H9 (cell line): ENCODE measurements at regions not wholly inside any gene's neighbourhood (a gene's known extent, or its start where the extent isn't known, plus 50 kb on each side); places are given as distances from the start of the nearest gene placed in this dataset.
"Not testable (repeated sequence)": the region's sequence is repeated elsewhere in the genome, so short reads cannot be mapped to it uniquely, and the experiment has no call there.

Experiments used
- DNase-seq: peaks from one replicate; pipeline ENCODE4 v3.0.0-alpha.2; 2017
- H2AFZ ChIP-seq: one replicate; pipeline ENCODE4 v1.6.1; 2013; ENCODE audit warnings: mild to moderate bottlenecking, low read length, control low read depth, moderate library complexity
- H2AK5ac ChIP-seq: 2 replicates; pipeline ENCODE4 v1.6.1; 2013; ENCODE audit warnings: low read length, control low read depth, mixed read lengths; ENCODE audit not compliant: insufficient read length
- H2BK120ac ChIP-seq: one replicate; pipeline ENCODE4 v1.6.1; 2013; ENCODE audit warnings: low read depth, mild to moderate bottlenecking, low read length, control low read depth, inconsistent platforms; ENCODE audit not compliant: poor library complexity, severe bottlenecking
- H2BK12ac ChIP-seq: 2 replicates; pipeline ENCODE4 v1.6.1; 2013; ENCODE audit warnings: low read length, control low read depth, mixed read lengths, low read depth; ENCODE audit not compliant: insufficient read length
- H2BK15ac ChIP-seq: 2 replicates; pipeline ENCODE4 v1.6.1; 2013; ENCODE audit warnings: low read depth, low read length, control low read depth
- H2BK20ac ChIP-seq: one replicate; pipeline ENCODE4 v1.6.1; 2013; ENCODE audit warnings: low read depth, mild to moderate bottlenecking, low read length, control low read depth, inconsistent platforms; ENCODE audit not compliant: poor library complexity, severe bottlenecking
- H2BK5ac ChIP-seq: 2 replicates; pipeline ENCODE4 v1.6.1; 2013; ENCODE audit warnings: low read length, control low read depth, mixed read lengths; ENCODE audit not compliant: insufficient read length
- H3K14ac ChIP-seq: 2 replicates; pipeline ENCODE4 v1.6.1; 2013; ENCODE audit warnings: low read length, control low read depth; ENCODE audit not compliant: insufficient read depth
- H3K18ac ChIP-seq: 2 replicates; pipeline ENCODE4 v1.6.1; 2013; ENCODE audit warnings: low read depth, mild to moderate bottlenecking, mixed read lengths, low read length, control low read depth; ENCODE audit not compliant: insufficient read length
- H3K23ac ChIP-seq: 2 replicates; pipeline ENCODE4 v1.6.1; 2013; ENCODE audit warnings: low read length, control low read depth, mixed read lengths, low read depth; ENCODE audit not compliant: insufficient read length
- H3K23me2 ChIP-seq: 2 replicates; pipeline ENCODE4 v1.6.1; 2013; ENCODE audit warnings: low read depth, mild to moderate bottlenecking, mixed read lengths, low read length, control low read depth; ENCODE audit not compliant: insufficient read length, poor library complexity, severe bottlenecking
- H3K27ac ChIP-seq: 2 replicates; pipeline ENCODE4 v1.5.1; 2013; ENCODE audit warnings: low read length, control low read depth, mixed read lengths, low read depth; ENCODE audit not compliant: insufficient read length
- H3K27me3 ChIP-seq: 2 replicates; pipeline ENCODE4 v1.6.1; 2013; ENCODE audit warnings: low read length, control low read depth, inconsistent platforms; ENCODE audit not compliant: insufficient read depth
- H3K4ac ChIP-seq: 2 replicates; pipeline ENCODE4 v1.6.1; 2013; ENCODE audit warnings: low read depth, mild to moderate bottlenecking, control low read depth, inconsistent platforms, low read length, moderate library complexity
- H3K4me1 ChIP-seq: 2 replicates; pipeline ENCODE4 v1.6.1; 2013; ENCODE audit warnings: low read length, control low read depth, inconsistent platforms; ENCODE audit not compliant: insufficient read depth
- H3K4me2 ChIP-seq: 2 replicates; pipeline ENCODE4 v1.6.1; 2013; ENCODE audit warnings: low read length, control low read depth, mixed read lengths; ENCODE audit not compliant: insufficient read length, insufficient read depth
- H3K56ac ChIP-seq: 2 replicates; pipeline ENCODE4 v1.6.1; 2013; ENCODE audit warnings: low read depth, mild to moderate bottlenecking, mixed read lengths, low read length, control low read depth; ENCODE audit not compliant: insufficient read length
- H3K79me1 ChIP-seq: 2 replicates; pipeline ENCODE4 v1.6.1; 2013; ENCODE audit warnings: low read depth, mild to moderate bottlenecking, moderate library complexity, low read length, control low read depth, inconsistent platforms; ENCODE audit not compliant: insufficient read depth, poor library complexity, severe bottlenecking
- H3K79me2 ChIP-seq: 2 replicates; pipeline ENCODE4 v1.6.1; 2013; ENCODE audit warnings: low read length, control low read depth, inconsistent platforms; ENCODE audit not compliant: insufficient read depth
- H3K9ac ChIP-seq: 2 replicates; pipeline ENCODE4 v1.6.1; 2013; ENCODE audit warnings: low read length, control low read depth, mixed read lengths; ENCODE audit not compliant: insufficient read length; ENCODE audit errors: extremely low read depth
- H3K9me3 ChIP-seq: one replicate; pipeline ENCODE4 v1.6.1; 2013; ENCODE audit warnings: low read depth, low read length, inconsistent platforms; ENCODE audit not compliant: control insufficient read depth
- H3T11ph ChIP-seq: one replicate; pipeline ENCODE4 v1.6.1; 2013; ENCODE audit warnings: mild to moderate bottlenecking, low read length, control low read depth, inconsistent platforms
- H4K20me1 ChIP-seq: one replicate; pipeline ENCODE4 v1.6.1; 2013; ENCODE audit not compliant: control insufficient read depth, insufficient read length, insufficient read depth
- H4K5ac ChIP-seq: 2 replicates; pipeline ENCODE4 v1.6.1; 2013; ENCODE audit warnings: low read depth, mild to moderate bottlenecking, mixed read lengths, low read length, control low read depth; ENCODE audit not compliant: insufficient read length
- H4K8ac ChIP-seq: replicated peaks from 2 replicates; pipeline ENCODE4 v1.6.1; 2013; ENCODE audit warnings: low read length, control low read depth, mixed read lengths, low read depth; ENCODE audit not compliant: insufficient read length
- H4K91ac ChIP-seq: 2 replicates; pipeline ENCODE4 v1.6.1; 2013; ENCODE audit warnings: low read depth, mild to moderate bottlenecking, moderate library complexity, mixed read lengths, low read length, control low read depth; ENCODE audit not compliant: insufficient read length
- H3K27ac Mint-ChIP-seq, 3 experiments: 2 replicates in 2 of 3; 3 replicates in 1 of 3; pipeline ENCODE4 v1.8.0; 2020 to 2021; ENCODE audit warnings: mixed read lengths in 3 of 3, mild to moderate bottlenecking in 1 of 3, moderate library complexity in 1 of 3
- H3K27me3 Mint-ChIP-seq: 2 replicates; pipeline ENCODE4 v1.8.0; 2021; ENCODE audit warnings: low read depth, mild to moderate bottlenecking, moderate library complexity, mixed read lengths
- H3K36me3 Mint-ChIP-seq, 3 experiments: 2 replicates in 2 of 3; 3 replicates in 1 of 3; pipeline ENCODE4 v1.8.0; 2020 to 2021; ENCODE audit warnings: low read depth in 3 of 3, mixed read lengths in 3 of 3; ENCODE audit not compliant: insufficient read depth in 1 of 3
- H3K4me1 Mint-ChIP-seq, 2 experiments: 2 replicates each; pipeline ENCODE4 v1.8.0; 2020; ENCODE audit warnings: mixed read lengths in 2 of 2
- H3K4me3 Mint-ChIP-seq, 2 experiments: 2 replicates in 1 of 2; 3 replicates in 1 of 2; pipeline ENCODE4 v1.8.0; 2020 to 2021; ENCODE audit warnings: mild to moderate bottlenecking in 2 of 2, mixed read lengths in 2 of 2, moderate library complexity in 1 of 2
- H3K9me3 Mint-ChIP-seq, 2 experiments: 2 replicates in 1 of 2; 3 replicates in 1 of 2; pipeline ENCODE4 v1.8.0; 2020; ENCODE audit warnings: mild to moderate bottlenecking in 2 of 2, mixed read lengths in 2 of 2, moderate library complexity in 1 of 2
- CTCF ChIP-seq: fragments of 200-600 bp; sonication (generic); conservative IDR thresholded peaks from 3 replicates; pipeline ENCODE4 v1.8.0; 2021; ENCODE audit warnings: antibody characterized with exemption, mild to moderate bottlenecking
- WGBS: extraction: QIAGEN DNeasy Blood & Tissue Kit; methylation state at CpG from one replicate; pipeline ENCODE4 v1.1.7; 2013; ENCODE audit warnings: missing lambda C conversion rate, low lambda C conversion rate, mixed read lengths; ENCODE audit not compliant: insufficient read length; ENCODE audit errors: extremely low coverage; 5-methylcytosine and 5-hydroxymethylcytosine counted together

- Histone ChIP-seq H3K18ac (no peak overlapping the region), H3K4ac (no peak overlapping the region), H3K79me2 (no peaks in the 10 kb centered on the region), H3K4me2 (peak overlapping the region; percentile 84), H2BK120ac (no peak overlapping the region), H2BK5ac (no peak overlapping the region), H2AK5ac (no peak overlapping the region), H4K20me1 (no peaks in the 10 kb centered on the region), H3K56ac (no peak overlapping the region), H4K91ac (no peak overlapping the region), H3K27ac (no peak overlapping the region), H4K5ac (no peak overlapping the region), H3K23me2 (peaks cover 3% of the 10 kb centered on the region), H3K9me3 (no peaks in the 10 kb centered on the region), H3K9ac (no peak overlapping the region), H2BK20ac (no peak overlapping the region), H3K4me1 (no peaks in the 10 kb centered on the region), H2BK15ac (no peak overlapping the region), H3K23ac (no peak overlapping the region), H2AFZ (no peak overlapping the region), H3K27me3 (peaks cover 2% of the 10 kb centered on the region; the same call in 1 of the 2 replicates), H3T11ph (no peak overlapping the region), H3K79me1 (no peaks in the 10 kb centered on the region), H4K8ac (no peak overlapping the region), H2BK12ac (no peak overlapping the region), H3K14ac (no peak overlapping the region)
- Mint-ChIP-seq H3K4me3 (peak overlapping the region; percentile 77 to 94), H3K9me3 (no peaks in the 10 kb centered on the region; a peak in 1 of 5 replicates), H3K4me1 (0 out of 4 replicates have a peak, but pooled peaks cover 3 to 4% of the 10 kb centered on the region in 2 experiments), H3K36me3 (no peaks in the 10 kb centered on the region), H3K27me3 (peaks cover 9% of the 10 kb centered on the region), H3K27ac (no peak overlapping the region)
- TF ChIP-seq CTCF: no peak; the same call in 1 of the 3 replicates
- peak; percentile 27 for DNase-seq
- WGBS: no CpG with 5 or more reads among the region's 56 CpGs
These were observed 261.1 kb upstream of the PLCXD1 start for GRCh38 chrX:19912-20571.

- H3K36me3 Mint-ChIP-seq, H2BK5ac ChIP-seq, H3K4me2 ChIP-seq, H3K4me3 Mint-ChIP-seq, H2BK15ac ChIP-seq, H3K9me3 Mint-ChIP-seq, H4K91ac ChIP-seq, H2BK20ac ChIP-seq, H2AFZ ChIP-seq, H3T11ph ChIP-seq, H2BK120ac ChIP-seq, H3K23ac ChIP-seq, H3K27me3 ChIP-seq, DNase-seq, H2AK5ac ChIP-seq, H4K5ac ChIP-seq, H3K9me3 ChIP-seq, H3K27ac Mint-ChIP-seq, H3K23me2 ChIP-seq, H3K9ac ChIP-seq, H3K18ac ChIP-seq, H2BK12ac ChIP-seq, H4K8ac ChIP-seq, H3K27me3 Mint-ChIP-seq, H3K56ac ChIP-seq, H4K20me1 ChIP-seq, H3K79me1 ChIP-seq, H3K27ac ChIP-seq, H3K4me1 ChIP-seq, H3K4ac ChIP-seq, H3K14ac ChIP-seq, H3K79me2 ChIP-seq, H3K4me1 Mint-ChIP-seq: not testable (repeated sequence)
- no CpG with 5 or more reads among the region's 6 CpGs for WGBS
These were observed 257.0 kb upstream of the PLCXD1 start for GRCh38 chrX:24139-24538.
